GM21723 (cell line): ENCODE measurements at regions not wholly inside any gene's neighbourhood (a gene's known extent, or its start where the extent isn't known, plus 50 kb on each side); places are given as distances from the start of the nearest gene placed in this dataset.
"Not testable (repeated sequence)": the region's sequence is repeated elsewhere in the genome, so short reads cannot be mapped to it uniquely, and the experiment has no call there.

Experiments used
- ATAC-seq: cut with Tn5 transposase; IDR thresholded peaks from one replicate; pipeline ENCODE4 v1.9.1; 2021; ENCODE audit warnings: mild to moderate bottlenecking, moderate library complexity; ENCODE audit not compliant: unreplicated experiment

DNA sequence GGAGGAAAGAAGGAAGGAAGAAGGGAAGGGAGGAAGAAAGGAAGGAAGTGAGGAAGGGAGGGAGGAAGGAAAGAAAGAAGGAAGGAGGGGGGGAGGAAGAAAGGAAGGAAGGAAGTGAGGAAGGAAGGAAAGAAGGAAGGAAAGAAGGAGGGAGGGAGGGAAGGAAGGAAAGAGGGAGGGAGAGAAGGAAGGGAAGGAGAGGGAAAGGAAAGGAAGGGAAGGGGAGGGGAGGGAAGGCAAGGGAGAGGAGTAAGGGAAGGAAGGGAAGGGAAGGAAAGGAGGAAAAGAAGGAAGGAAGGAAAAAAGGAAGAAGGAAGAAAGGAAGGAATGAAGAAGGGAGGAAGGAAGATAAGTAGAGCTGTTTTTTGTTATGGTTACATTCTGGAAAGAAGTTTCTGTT lies 141.2 kb downstream of the LRRC3B start:
- ATAC-seq = no peak

DNA sequence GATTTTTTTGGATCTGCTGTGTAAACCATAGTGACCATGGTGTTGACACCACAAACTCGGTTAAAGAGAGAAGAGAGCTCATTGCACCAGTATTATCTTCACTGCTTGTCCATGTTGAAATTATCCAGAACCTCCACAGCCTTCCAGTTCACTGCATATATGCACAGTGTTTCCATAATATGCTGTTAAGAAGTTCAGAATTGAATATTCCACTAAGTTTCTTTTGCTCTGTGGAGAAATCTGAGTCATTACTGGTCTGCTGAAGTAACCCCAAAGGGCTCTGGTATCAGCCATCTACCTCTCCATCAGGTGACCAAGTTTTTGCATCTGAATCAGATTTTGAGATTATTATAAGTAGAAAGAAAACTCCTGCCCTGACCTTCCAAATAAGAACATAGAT lies 143.5 kb downstream of the LRRC3B start:
- ATAC-seq = no peak

DNA sequence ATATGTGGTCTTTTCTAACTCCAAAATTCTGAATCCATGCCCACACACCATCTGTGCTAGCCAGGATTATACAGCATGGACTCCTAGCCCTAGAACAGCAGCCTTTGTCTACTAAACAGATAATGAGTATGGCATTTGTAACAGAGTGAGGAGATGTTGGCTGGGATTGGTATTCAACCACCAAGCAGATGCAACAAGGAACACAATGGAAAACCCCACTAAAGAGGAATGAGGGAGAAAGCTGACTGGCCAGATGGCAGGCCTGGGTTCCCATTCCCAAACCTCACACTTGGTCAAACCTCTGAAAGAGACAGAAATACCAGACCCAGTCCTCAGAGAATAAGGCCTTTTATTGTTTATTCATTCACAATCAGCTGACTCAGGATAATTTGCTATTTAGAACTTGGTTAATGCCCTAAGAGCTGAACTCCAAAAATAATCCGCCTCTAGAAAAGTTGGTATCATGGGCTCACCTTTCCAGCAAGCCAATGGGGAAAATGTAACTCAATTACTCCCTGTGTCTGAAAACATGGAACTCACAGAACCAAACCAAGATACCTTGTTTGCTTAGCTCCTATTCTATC lies 145.6 kb downstream of the LRRC3B start:
- ATAC-seq = no peak

DNA sequence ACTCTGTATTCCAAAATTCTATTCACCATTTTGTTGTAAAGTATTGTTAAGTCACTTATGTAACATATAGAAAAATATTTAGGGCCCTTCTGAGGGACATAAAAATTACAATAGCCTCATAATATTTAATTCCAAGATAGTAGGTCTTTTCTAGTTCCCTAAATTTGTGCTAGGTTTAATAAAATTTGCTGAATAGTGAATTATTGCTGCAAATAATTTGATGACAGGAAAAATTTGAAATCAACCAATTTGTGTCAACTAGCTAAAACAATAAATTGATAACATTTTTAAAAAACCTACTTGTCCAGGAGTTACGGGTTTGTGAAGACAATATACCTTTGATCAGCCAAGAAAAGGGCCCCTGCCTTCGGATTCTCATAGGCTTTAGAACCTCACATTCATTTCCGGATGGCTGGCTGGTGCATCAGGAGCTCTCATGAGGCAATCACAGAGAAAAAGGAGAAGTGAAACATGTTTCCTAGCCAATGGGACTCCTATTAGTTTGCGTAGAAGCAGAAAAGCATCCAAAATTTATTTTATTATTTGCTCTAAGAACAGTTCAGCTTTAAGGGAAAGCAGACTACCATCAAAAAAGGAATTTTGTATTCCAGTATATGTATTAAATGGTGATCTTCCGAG lies 177.2 kb downstream of the LRRC3B start:
- ATAC-seq = no peak

DNA sequence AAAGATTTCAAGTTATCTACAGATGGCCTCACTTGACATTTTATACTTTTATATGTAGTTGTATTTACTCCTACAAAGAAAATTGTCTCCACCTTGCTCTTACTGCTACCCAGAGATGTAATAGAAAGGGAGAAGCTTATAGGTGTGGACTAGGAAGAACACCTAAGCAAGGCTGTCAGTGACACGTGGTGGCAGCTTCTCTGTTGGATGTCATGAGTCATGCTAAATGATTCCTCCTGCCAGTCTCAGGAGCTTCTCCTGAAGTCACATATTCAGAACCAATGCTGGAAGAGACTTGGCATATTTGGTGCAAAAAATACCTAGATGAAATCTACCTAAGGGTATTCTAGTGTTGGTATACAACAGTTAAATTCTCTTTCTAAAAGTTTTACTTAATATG lies 184.7 kb downstream of the LRRC3B start:
- no peak for ATAC-seq

DNA sequence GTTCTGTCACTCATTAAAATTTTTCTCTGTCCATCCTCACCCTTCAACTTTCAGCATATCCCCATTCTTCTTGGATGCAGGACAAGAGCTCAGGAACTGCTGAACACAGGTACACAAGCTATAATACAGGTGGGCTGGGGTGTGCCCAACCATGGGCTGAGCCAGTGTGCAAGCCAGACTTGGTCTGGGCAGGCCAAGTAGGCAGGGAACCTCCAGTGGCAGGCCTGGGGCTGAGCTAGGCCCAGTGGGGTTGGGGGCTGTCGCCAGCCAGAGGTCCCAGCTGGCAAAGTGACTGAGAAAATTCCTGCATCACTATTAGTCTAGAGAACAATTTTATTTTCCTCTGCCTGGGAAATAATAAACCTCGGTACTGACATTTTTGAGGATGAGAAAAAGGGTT lies 202.9 kb downstream of the LRRC3B start:
- ATAC-seq = no peak

DNA sequence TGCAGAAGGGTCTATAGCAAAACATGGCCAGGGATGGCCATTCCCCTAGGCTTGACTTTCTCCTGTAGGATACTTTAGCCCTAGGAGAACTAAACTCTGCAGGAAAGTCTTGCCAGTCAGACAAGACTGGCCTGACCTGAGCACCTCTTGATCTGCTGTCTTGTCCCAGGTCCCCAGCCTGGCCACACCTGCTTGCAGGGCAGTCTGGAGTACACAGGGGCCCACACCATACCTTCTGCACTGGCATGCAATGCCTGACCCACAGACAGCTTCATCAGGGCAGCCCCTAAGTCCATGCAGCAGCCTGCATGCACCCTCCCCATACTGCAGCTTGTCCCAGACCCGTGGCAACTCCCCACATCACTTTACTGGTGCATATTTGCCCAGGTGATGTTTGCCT lies 204.6 kb downstream of the LRRC3B start:
- no peak for ATAC-seq

DNA sequence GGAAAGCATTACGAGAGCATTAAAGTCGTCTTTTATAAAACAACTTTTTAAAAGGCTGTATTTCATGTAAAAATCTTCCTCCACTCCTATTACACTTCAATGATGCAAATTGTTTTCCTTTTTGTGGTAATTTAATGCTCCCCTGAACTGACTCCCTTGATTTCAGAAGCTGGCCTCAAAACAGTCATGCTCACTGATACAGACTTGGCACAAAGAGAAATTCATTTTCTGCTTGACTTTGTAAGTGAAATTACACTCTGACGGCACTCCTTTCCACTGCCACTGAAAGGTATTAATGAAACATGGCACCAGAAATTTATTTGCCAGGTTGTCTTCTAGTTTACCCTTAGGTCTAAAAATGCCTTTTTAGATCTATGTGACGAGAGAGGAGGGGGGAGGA lies 215.5 kb downstream of the LRRC3B start:
- no peak for ATAC-seq

DNA sequence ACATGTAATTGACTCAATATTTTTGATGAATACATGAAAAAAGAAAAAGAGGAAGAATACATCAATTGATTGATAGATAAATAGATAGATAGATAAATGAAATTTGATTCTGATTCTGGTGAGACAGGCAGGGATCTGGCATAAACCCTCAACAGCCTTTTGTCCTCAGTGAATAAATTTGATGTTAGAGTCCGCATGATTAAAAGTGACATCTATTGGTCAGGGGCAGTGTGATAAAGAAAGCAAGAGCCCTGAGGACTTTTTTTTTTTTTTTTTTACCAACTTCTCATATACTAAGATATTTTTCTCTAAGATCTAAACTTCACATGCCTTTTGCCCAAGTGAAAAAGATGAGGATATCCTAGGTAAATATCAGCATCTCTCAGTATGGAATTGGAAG lies 216.4 kb downstream of the LRRC3B start:
- no peak for ATAC-seq

DNA sequence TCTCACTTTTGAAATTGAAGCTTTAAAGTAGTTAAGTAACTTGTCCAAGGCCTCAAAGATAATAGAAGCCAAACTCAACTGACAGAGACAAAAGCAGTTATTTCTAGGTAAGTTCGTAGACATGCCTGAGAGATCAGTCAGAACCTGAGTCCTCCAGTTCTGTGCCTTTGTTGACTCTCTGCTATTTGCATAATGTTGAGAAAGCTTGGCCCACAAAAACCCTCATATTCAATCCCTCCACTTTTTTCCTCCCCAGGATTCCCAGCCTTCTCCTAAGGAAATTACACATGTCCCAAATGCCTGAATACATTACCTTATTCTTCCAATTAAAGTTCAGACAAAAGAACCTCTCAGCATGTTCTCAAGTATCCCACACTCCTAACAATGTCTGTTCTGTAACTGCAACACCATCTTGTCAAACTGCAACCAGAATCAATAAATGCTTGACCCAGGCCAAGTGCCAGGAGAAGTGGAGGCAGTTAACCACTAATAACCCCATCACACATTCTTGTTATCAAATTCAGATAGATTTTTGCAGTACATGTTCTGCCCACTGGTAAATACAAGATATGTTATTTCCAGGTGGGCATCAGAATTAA lies 217.8 kb downstream of the LRRC3B start:
- no peak for ATAC-seq

DNA sequence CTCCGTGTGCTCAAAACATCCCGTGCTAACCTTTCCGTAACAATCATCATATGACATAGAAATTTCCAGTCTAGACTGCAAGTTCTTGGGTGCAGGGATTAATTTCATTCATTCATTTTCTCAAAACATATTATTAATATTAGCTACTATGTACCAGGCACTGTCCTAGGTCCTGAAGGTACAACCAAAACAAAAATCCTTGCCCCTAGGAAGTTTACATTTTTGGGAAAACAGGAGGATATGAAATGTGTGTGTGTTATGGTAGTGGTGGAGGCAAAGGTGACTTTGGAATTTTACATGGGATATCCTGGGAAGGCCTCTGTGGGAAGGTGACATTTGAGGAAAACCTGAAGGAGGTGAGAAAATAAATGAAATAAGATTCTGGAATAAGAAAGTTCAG lies 222.6 kb downstream of the LRRC3B start:
- no peak for ATAC-seq

DNA sequence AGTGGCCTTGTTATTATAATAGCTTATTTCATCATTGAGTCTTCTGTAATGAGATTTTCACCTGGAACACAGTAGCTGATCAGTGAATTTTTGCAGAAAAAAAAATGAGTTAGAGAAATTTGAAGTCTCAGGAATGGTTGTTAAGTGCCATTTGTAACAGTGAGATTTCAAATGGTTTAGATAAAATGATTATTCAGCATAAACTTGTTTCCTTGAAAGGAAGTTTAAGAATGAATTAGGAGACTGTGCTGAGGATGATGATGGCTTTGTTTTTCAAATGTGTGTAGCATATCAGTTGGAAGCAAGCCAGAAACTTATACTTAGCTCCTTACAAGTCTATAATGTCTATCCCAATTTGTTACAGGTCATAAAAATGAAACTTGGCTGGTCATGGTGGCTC lies 225.1 kb downstream of the LRRC3B start:
- no peak for ATAC-seq

DNA sequence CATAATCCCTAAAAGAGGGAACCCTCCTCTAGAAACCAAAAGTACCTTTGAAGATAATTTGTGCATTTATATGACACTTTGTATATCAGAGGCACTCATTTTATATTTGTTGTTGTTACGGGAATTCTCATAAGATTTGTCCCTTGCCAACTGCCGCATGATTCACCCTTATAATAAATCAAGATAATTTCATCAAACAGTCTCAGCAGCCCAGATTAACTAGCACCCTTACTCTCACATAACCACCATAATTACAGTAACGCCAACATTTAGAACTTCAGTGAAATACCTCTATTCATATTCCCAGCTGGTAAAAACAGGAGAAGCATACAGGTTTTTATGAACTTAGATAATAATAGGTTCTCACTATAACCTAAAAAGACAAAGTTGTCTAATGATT lies 271.9 kb downstream of the LRRC3B start:
- no peak for ATAC-seq

DNA sequence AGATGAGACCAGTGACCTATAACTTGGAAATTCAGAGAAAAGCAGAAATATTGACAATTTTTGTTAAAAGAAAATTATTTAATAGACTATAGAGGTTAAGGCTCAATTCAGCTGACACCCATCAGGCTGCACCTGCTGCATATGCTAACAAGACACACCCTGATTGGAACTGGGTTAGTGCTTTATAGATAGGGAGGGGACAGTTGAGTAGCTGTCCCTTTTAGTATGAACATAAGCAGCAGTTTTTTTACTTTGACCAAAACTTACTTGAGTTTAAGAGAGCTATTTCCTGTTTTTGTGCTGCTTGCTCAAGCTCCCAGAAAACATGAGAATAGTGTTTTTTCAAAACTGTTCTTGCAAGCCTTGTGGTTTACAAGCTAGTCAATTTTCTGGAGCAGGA lies 292.6 kb downstream of the LRRC3B start:
- no peak for ATAC-seq

DNA sequence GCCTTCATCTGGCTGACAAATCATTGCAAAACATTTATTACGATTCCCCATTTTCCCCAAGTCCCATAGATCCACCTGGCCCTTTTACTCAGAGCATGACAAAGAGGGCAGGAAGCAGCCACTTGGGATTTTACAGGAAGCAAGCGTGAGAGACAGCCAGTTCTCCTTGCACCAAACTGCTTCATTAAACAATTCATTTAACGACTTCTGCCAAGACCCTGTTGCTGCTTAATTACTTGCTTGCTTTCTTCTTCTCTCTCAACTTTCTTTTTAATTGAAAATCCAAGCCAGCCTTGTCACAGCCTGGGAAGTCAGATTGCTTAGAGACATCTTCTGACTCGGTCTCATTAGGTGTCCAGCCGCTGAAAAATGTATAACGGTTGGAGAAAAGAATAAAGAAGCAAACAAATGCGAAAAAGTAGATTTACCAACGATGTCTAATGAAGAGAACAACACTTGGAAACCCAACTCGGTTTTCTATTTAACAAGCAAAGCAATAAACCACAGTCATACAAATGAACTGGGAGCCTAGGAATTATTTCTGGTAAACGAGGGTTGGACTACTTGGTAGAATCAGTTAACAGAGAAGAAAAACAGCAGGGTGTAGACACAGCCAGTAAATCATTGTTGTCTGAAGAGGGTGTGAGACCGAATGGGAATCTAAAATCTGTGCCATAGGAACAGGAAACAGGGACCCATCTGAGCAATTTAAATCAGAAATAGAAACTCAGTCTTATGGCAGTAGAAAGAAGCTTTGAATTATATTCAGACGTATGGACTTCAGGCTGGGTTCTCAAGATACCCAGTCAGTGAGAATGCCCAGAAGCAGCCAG lies 298.3 kb downstream of the LRRC3B start:
- no peak for ATAC-seq

DNA sequence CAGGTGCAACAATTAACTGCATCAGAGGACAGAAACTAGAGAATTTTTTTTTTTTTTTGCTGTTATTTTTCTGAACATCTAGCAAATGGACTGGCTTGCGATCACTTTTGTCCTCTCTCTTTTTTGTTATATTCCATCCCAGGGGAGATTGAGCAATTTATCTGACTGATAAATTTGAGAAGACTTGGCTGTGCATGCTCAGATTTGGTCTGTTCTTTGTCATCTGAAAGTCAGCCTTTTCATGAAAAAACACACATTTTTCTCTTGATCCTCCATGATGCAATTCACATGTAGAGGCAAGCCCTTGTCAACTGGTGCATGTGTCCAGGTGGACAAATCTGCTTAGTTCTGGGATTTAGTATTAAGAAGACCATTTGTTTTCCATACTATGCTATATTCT lies 309.3 kb downstream of the LRRC3B start:
- no peak for ATAC-seq

DNA sequence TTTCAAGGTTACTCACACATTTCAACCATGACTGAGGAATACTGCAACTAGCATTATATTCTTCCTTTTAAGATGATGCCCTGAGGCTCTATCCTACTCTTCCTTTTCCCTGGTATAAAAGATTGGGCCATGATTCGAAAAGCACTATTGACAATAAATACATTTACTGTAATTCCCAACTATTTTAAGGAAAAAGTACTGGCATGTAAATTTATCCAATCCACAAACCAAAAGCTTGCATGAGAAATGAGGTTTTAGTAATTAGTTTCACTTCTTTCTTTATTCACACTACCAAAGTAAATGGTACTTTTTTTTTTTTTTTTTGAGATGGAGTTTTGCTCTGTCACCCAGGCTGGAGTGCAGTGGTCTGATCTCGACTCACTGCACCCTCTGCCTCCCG lies 310.2 kb downstream of the LRRC3B start:
- no peak for ATAC-seq

DNA sequence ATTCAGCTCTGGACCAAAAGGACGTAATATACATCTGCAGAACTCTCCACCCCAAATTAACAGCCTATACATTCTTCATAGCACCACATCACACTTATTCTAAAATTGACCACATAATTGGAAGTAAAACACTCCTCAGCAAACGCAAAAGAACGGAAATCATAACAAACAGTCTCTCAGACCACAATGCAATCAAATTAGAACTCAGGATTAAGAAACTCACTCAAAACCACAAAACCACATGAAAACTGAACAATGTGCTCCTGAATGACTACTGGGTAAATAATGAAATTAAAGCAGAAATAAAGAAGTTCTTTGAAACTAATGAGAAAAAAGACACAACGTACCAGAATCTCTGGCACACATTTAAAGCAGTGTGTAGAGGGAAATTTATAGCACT lies 322.9 kb downstream of the LRRC3B start:
- not testable (repeated sequence) for ATAC-seq

DNA sequence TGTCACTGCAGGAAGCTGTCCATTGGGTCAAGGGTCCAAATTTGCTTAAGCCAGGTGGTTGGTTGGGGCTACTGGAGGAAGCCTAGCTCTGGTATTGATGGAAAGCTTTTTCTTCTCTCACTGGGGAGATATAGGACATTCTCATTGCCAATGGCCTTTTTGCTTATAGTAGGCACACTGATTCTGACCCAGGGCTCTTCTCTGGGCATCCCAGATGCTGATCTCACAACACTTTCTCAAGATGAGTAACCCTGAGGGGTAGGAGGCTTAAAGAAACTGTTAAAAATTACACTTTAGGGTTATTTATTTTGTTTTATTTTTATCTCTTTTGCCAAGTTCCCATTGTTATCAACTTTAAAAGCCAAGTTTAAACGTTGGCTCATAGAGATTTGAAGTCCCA lies 337.8 kb downstream of the LRRC3B start:
- no peak for ATAC-seq

DNA sequence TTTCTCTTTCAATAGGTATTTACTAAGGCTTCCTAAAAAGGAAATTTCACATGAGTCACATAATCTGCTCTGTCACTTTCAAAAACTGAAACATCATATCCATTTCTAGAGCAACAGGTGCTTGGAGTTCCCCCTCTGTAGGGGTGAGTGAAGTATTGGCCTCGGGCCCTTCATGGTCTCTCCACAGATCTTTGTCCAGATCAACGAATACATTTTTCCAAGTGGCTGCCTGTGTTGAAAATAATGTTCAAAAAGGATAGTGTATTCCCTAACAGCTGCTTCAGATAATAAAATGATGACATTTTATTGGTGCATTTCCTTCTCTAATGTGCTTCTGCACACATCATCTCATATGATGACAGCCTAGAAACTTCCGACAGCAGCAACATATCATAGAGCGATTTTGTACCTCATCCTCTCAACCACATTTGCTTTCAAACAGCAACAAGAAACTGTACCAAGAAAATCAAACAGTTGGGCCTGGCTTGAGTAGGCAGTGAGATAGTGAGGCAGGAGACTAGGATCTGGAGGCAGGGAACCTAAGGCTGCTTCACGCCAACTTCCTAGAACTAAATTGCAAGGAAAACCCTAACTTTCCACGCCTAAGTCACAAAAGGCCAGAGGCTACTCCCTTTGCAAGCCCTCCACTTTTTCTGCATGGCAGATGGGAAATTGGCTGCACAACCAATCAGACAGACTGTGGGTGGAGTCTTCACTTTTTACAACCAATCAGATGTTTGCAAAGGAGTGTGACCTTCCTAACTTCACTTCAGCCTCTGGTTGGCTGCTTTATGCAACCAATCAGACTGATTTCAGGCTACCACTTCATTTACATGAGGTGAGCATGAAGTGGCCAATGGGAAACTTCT lies 340.2 kb downstream of the LRRC3B start:
- peak; percentile 96 for ATAC-seq

DNA sequence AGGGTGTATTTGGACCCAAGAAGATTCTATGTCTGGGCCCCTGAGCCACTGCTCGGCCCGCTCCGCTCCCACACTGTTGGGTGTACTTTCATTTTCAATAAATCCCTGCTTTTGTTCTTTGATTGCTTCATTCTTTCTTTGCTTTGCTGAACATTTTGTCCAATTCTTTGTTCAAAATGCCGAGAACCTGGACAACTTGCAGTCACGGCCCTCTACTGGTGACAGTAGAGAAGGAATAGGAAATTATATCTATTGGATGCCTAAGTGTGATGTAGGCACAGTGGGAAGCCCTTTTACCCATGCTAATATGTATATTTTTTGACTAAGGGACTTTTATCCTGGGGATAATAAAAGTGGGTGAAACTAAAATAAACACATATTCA lies 340.8 kb downstream of the LRRC3B start:
- ATAC-seq = no peak
